Pancreas (tissue), 10 donors: ENCODE measurements at regions not wholly inside any gene's neighbourhood (a gene's known extent, or its start where the extent isn't known, plus 50 kb on each side); places are given as distances from the start of the nearest gene placed in this dataset.
A peak's percentile ranks its signal among the peaks of the same experiment; 100 is the strongest.

Experiments used
- ATAC-seq, 4 donors: fragments of 200-7000 bp; cut with Tn5 transposase; one replicate each; pipeline versions ENCODE4 v1.8.0 to v1.9.1; 2020; ENCODE audit warnings: mild to moderate bottlenecking in 4 of 4, moderate library complexity in 4 of 4
- DNase-seq, 6 donors: peaks; one replicate each; pipeline ENCODE4 v3.0.0-alpha.2; 2020
- FAIRE-seq: peaks from 2 replicates; lab custom pipeline; 2012; peaks lifted over from hg19 to GRCh38; lab: Jason Lieb, UNC
- H3K27ac ChIP-seq, 4 donors: fragments of 200-600 bp; sonication (generic); 1 replicate in 3 of 4; 2 replicates in 1 of 4; pipeline versions ENCODE4 v1.5.0 to v1.8.0; 2020
- H3K27me3 ChIP-seq, 4 donors: fragments of 200-600 bp; one replicate each; pipeline ENCODE4 v1.8.0; 2021
- H3K36me3 ChIP-seq, 3 donors: fragments of 200-600 bp; sonication (generic) in 1 of 3; one replicate each; pipeline versions ENCODE4 v1.5.0 to v1.8.0; 2020 to 2021
- H3K4me1 ChIP-seq, 3 donors: fragments of 200-600 bp; one replicate each; pipeline ENCODE4 v1.8.0; 2021
- H3K4me3 ChIP-seq, 4 donors: fragments of 200-600 bp; sonication (generic) in 2 of 4; one replicate each; pipeline versions ENCODE4 v1.5.0 to v1.8.0; 2020 to 2021
- H3K9me3 ChIP-seq, 4 donors: fragments of 200-600 bp; one replicate each; pipeline ENCODE4 v1.8.0; 2021
- WGBS, 2 donors: extraction: QIAGEN DNeasy Blood & Tissue Kit; methylation state at CpG; one replicate each; pipeline ENCODE4 v1.1.7; 2013; 5-methylcytosine and 5-hydroxymethylcytosine counted together
- intact Hi-C, 3 donors: fragments of 100-400 bp; cut with DNase I; formaldehyde crosslinking; loops; one replicate each; pipeline versions ENCODE4 v1.11.1 to v1.14.2; 2022
- TF ChIP-seq, protein P1 (sequence below), 4 donors: fragments of 200-600 bp; sonication (generic) in 3 of 4; IDR thresholded peaks; one replicate each; pipeline versions ENCODE4 v1.5.0 to v1.8.0; 2021; ENCODE audit warnings: antibody characterized with exemption in 4 of 4
- donor health status: healthy with polysubstance abuse.
- donor health status: DM: no; HTN: no; CAD: no; lungs with moderate emphysema.
- donor health status: DM: no; HTN: no; CAD: no.
- donor health status: control.
- donor health status: control.
- donor health status: Bipolar disorder and iron deficiency.
- donor health status: DM: yes; HTN: yes; CAD: no.
- donor health status: DM: no; HTN: no; CAD: no.
- donor health status: DM: no; HTN: no; CAD: no.
- donor health status: DM: yes; HTN: yes; CAD: no.

DNA sequence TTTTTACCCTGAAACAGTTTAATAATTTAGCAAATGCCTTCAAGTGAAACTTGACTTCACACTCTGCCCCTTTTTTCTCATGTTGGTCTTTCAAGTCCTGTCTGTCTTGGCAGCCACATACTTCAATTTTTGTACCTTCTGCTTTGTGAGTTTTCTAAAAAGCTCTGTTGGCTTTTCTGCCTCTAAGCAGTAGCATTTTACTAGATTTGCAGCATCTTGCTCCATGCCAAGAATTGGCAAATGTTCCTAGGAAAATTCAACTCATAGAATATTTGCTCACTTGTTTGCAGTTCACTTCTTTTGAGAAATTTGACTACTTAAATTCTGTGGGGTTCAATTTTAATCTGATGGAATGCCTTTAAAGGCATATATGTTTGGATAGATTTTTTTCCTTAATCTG, 59.2 kb downstream of the FAM47A start:
- H3K27me3 ChIP-seq, result peaks cover 0 to 6% (median 0%) of the 10 kb centered on the region in 4 donors
- intact Hi-C loops, result no loop called here
- H3K27ac ChIP-seq, result no peak overlapping the region
- no peaks in the 10 kb centered on the region for H3K9me3 ChIP-seq
- no peaks in the 10 kb centered on the region for H3K4me1 ChIP-seq
- TF ChIP-seq, protein P1, sequence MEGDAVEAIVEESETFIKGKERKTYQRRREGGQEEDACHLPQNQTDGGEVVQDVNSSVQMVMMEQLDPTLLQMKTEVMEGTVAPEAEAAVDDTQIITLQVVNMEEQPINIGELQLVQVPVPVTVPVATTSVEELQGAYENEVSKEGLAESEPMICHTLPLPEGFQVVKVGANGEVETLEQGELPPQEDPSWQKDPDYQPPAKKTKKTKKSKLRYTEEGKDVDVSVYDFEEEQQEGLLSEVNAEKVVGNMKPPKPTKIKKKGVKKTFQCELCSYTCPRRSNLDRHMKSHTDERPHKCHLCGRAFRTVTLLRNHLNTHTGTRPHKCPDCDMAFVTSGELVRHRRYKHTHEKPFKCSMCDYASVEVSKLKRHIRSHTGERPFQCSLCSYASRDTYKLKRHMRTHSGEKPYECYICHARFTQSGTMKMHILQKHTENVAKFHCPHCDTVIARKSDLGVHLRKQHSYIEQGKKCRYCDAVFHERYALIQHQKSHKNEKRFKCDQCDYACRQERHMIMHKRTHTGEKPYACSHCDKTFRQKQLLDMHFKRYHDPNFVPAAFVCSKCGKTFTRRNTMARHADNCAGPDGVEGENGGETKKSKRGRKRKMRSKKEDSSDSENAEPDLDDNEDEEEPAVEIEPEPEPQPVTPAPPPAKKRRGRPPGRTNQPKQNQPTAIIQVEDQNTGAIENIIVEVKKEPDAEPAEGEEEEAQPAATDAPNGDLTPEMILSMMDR (IDR thresholded peaks at IDR 0.05), result no peak
- ATAC-seq, result no peak
- no peak for FAIRE-seq
- DNase-seq, result no peak
- H3K4me3 ChIP-seq, result no peak overlapping the region
- no peaks in the 10 kb centered on the region for H3K36me3 ChIP-seq

DNA sequence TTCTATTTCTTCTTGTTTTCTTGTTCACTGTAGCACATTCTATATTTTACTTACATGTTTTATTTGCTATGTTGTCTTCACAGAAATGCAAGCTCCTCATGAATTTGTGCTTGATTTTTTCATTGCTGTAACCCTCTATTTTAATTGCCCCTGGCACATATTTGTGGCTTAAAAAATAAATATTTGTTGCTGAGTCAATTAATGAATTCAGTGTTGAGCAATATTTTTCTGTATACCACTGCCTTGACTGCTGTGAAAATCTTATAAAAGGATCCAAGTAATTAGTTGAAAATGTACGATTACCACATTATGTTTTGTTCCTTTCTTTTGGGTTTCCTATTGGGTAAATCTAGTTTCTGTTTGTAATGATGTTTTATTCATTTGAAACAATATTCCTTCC, 68.5 kb downstream of the FAM47A start:
- FAIRE-seq, result peak; percentile 70
- Histone ChIP-seq H3K27me3 (no peaks in the 10 kb centered on the region), H3K36me3 (no peaks in the 10 kb centered on the region), H3K4me3 (no peak overlapping the region), H3K4me1 (no peaks in the 10 kb centered on the region), H3K27ac (no peak overlapping the region), H3K9me3 (no peaks in the 10 kb centered on the region)
- no peak for DNase-seq
- ATAC-seq, result no peak
- WGBS, 2 donors, result 47 to 50% methylated on average over 1 of the region's 1 CpG
- intact Hi-C loops, result no loop called here
- TF ChIP-seq, protein P1 (IDR thresholded peaks at IDR 0.05), result no peak

DNA sequence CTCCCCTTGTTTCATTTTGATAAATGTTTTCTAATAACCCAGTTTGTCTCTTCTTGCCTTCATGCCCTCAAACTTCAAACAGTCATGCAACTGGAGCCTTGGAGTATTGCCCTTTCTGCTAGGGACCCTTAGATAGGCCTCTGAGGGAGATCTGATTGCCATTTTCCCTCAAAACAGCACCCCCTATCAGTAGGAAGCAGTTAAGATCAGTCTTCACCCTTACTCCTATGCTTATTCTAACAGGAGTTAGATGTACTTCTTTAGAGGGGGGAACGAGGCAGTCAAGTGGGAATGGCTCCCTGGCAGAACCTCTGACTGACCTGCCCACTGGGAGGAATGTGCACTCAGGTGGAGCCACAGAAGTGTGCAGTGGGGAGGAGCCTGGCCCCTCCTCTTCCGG, 74.1 kb downstream of the FAM47A start:
- 49 to 54% methylated on average over 2 of the region's 2 CpGs for WGBS, 2 donors
- ATAC-seq, result no peak

DNA sequence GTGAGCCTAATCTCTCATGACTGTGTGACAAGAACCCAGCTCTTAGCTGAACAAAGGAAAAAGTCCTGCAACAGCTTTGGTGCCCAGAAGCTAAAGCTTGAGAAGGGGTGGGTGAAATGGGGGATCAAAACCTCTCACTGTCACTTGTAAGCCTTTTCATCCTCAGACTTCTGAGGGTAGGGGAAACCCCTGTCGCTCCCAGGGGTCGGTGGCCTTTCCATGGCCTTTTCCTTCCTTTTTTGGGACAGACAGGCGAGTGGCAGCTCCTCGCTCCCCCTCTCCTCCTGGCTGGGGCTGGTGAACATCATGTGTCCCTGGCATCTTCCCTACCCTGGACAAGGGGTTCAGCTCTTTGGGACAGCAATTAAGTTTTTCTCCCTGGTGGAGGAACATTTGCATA, 78.2 kb downstream of the FAM47A start:
- Histone ChIP-seq H3K4me1 (no peaks in the 10 kb centered on the region), H3K27ac (no peak overlapping the region), H3K9me3 (no peaks in the 10 kb centered on the region), H3K36me3 (no peaks in the 10 kb centered on the region), H3K4me3 (no peak overlapping the region), H3K27me3 (no peaks in the 10 kb centered on the region)
- no peak for ATAC-seq
- intact Hi-C loops, result no loop called here
- 11 to 35% methylated on average over 4 of the region's 4 CpGs for WGBS, 2 donors
- peak in 1 of 6 donors; percentile 13 for DNase-seq
- FAIRE-seq, result no peak
- TF ChIP-seq, protein P1 (IDR thresholded peaks at IDR 0.05), result no peak

More for the DNA sequence above, 74.1 kb downstream of the FAM47A start:
- FAIRE-seq (no peak), DNase-seq (no peak)
- H3K27me3 ChIP-seq, result no peaks in the 10 kb centered on the region
- TF ChIP-seq, protein P1 (IDR thresholded peaks at IDR 0.05), result no peak
- H3K9me3 ChIP-seq, result no peaks in the 10 kb centered on the region
- H3K36me3 ChIP-seq, result no peaks in the 10 kb centered on the region
- H3K27ac ChIP-seq, result no peak overlapping the region
- intact Hi-C loops, result loop anchor here in 1 of 3 donors (5.0 kb wide), 1 partner anchor 36 kb away; no protein-coding TSS in a partner anchor
- no peak overlapping the region for H3K4me3 ChIP-seq
- no peaks in the 10 kb centered on the region for H3K4me1 ChIP-seq
